HCT116 (cell line): ENCODE measurements at regions not wholly inside any gene's neighbourhood (a gene's known extent, or its start where the extent isn't known, plus 50 kb on each side); places are given as distances from the start of the nearest gene placed in this dataset.

Source experiments
- EZH2 ChIP-seq: fragments of 200-600 bp; sonication (generic); IDR thresholded peaks from 2 replicates; pipeline ENCODE4 v1.6.1; 2017; ENCODE audit warnings: antibody characterized with exemption, mixed run types
- POLR2A ChIP-seq: IDR thresholded peaks from 2 replicates; pipeline ENCODE4 v1.7.0; 2011; ENCODE audit warnings: borderline replicate concordance; ENCODE audit not compliant: insufficient read depth, insufficient read length; ENCODE audit errors: extremely low read depth
- TF ChIP-seq, protein P1 (sequence below): IDR thresholded peaks from 2 replicates; pipeline ENCODE4 v1.6.1; 2012; ENCODE audit warnings: low read depth
- TF ChIP-seq, protein P2 (sequence below), 3 experiments: fragments of 200-600 bp in 1 of 3; sonication (generic) in 1 of 3; IDR thresholded peaks in 2 of 3; conservative IDR thresholded peaks in 1 of 3; 2 replicates each; pipeline ENCODE4 v1.5.1; 2012 to 2017; ENCODE audit warnings: low read depth in 2 of 3, low read length in 2 of 3, antibody characterized with exemption in 1 of 3, borderline replicate concordance in 1 of 3, control low read depth in 1 of 3, mild to moderate bottlenecking in 1 of 3, mixed read lengths in 1 of 3, mixed run types in 1 of 3, moderate library complexity in 1 of 3; ENCODE audit not compliant: insufficient read depth in 1 of 3

DNA sequence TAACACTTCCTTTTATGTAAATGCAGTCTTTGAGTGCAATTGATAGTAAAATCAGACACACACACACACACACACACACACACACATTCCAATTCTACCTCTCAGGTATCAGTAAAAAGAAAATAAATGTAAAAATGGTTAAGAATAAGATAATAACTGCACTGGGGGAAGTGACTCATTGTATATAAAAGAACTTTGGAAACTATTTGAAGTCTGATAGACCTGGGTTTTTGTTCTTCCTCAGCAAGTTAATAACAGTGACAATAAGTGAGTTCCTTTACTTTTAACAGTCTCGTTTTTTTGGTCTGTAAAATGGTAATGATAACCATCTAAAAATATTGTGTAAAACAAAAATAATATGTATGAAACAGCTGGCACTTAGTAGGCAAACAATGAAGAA lies 1815.0 kb downstream of the MRPL39 start:
- TF ChIP-seq EZH2 (no peak), POLR2A (no peak)
- TF ChIP-seq, protein P1, sequence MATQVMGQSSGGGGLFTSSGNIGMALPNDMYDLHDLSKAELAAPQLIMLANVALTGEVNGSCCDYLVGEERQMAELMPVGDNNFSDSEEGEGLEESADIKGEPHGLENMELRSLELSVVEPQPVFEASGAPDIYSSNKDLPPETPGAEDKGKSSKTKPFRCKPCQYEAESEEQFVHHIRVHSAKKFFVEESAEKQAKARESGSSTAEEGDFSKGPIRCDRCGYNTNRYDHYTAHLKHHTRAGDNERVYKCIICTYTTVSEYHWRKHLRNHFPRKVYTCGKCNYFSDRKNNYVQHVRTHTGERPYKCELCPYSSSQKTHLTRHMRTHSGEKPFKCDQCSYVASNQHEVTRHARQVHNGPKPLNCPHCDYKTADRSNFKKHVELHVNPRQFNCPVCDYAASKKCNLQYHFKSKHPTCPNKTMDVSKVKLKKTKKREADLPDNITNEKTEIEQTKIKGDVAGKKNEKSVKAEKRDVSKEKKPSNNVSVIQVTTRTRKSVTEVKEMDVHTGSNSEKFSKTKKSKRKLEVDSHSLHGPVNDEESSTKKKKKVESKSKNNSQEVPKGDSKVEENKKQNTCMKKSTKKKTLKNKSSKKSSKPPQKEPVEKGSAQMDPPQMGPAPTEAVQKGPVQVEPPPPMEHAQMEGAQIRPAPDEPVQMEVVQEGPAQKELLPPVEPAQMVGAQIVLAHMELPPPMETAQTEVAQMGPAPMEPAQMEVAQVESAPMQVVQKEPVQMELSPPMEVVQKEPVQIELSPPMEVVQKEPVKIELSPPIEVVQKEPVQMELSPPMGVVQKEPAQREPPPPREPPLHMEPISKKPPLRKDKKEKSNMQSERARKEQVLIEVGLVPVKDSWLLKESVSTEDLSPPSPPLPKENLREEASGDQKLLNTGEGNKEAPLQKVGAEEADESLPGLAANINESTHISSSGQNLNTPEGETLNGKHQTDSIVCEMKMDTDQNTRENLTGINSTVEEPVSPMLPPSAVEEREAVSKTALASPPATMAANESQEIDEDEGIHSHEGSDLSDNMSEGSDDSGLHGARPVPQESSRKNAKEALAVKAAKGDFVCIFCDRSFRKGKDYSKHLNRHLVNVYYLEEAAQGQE, result no peak
- TF ChIP-seq, protein P2, sequence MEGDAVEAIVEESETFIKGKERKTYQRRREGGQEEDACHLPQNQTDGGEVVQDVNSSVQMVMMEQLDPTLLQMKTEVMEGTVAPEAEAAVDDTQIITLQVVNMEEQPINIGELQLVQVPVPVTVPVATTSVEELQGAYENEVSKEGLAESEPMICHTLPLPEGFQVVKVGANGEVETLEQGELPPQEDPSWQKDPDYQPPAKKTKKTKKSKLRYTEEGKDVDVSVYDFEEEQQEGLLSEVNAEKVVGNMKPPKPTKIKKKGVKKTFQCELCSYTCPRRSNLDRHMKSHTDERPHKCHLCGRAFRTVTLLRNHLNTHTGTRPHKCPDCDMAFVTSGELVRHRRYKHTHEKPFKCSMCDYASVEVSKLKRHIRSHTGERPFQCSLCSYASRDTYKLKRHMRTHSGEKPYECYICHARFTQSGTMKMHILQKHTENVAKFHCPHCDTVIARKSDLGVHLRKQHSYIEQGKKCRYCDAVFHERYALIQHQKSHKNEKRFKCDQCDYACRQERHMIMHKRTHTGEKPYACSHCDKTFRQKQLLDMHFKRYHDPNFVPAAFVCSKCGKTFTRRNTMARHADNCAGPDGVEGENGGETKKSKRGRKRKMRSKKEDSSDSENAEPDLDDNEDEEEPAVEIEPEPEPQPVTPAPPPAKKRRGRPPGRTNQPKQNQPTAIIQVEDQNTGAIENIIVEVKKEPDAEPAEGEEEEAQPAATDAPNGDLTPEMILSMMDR (IDR thresholded peaks at IDR 0.05 in 2 of 3, conservative IDR thresholded peaks at IDR 0.05 in 1 of 3; ENCODE audit: borderline replicate concordance in 1 of 3, insufficient read depth in 1 of 3, low read depth in 2 of 3, low read length in 2 of 3), result no peak
